ENCODE measurements at regions not wholly inside any gene's neighbourhood (a gene's known extent, or its start where the extent isn't known, plus 50 kb on each side); places are given as distances from the start of the nearest gene placed in this dataset.

DNA sequence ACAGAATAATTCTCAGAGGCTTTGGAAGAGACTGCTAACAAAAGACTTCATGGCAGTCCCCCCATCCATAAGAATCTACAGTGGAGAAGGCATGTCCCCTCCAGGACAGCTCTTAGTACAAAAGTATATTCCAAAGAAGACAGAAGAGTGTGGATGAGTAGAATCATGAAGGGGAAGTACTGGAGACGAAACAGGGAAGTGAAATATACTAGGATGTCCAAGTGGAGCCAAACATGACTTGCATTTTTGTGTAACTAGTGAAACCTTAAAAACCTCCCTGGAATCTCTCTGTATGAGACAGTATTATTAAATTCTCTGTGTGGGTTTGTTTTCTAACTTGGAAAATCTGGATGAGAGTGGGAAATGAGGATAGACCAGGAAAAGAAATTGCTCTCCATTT, 312.4 kb downstream of the RSL24D1 start:
- no peak for DNase-seq
- no peak overlapping the region for H3K4me2 ChIP-seq (ENCODE audit: low read length)
- H3K9me2 ChIP-seq (replicated peaks; ENCODE audit: low read length): no peaks in the 10 kb centered on the region
- no peaks in the 10 kb centered on the region for H3F3A ChIP-seq (ENCODE audit: low read length, unreplicated experiment)
- CTCF ChIA-PET: no interaction called here
- H3K27ac ChIP-seq (ENCODE audit: low read length): no peak overlapping the region
- TF ChIP-seq EZH2phosphoT487 (IDR thresholded peaks at IDR 0.05; ENCODE audit: borderline replicate concordance, low read length) (no peak), EZH2 (IDR thresholded peaks at IDR 0.05; ENCODE audit: low read length, unreplicated experiment) (no peak)
- TF ChIP-seq, protein P1, sequence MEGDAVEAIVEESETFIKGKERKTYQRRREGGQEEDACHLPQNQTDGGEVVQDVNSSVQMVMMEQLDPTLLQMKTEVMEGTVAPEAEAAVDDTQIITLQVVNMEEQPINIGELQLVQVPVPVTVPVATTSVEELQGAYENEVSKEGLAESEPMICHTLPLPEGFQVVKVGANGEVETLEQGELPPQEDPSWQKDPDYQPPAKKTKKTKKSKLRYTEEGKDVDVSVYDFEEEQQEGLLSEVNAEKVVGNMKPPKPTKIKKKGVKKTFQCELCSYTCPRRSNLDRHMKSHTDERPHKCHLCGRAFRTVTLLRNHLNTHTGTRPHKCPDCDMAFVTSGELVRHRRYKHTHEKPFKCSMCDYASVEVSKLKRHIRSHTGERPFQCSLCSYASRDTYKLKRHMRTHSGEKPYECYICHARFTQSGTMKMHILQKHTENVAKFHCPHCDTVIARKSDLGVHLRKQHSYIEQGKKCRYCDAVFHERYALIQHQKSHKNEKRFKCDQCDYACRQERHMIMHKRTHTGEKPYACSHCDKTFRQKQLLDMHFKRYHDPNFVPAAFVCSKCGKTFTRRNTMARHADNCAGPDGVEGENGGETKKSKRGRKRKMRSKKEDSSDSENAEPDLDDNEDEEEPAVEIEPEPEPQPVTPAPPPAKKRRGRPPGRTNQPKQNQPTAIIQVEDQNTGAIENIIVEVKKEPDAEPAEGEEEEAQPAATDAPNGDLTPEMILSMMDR (conservative IDR thresholded peaks at IDR 0.05; ENCODE audit: low read depth, low read length): no peak
- H3K4me3 ChIP-seq (ENCODE audit: low read length): no peak overlapping the region
- H3K9ac ChIP-seq (ENCODE audit: low read length): no peak overlapping the region
- POLR2A ChIA-PET (ENCODE audit: unreplicated experiment): no interaction called here
- no peaks in the 10 kb centered on the region for H4K20me1 ChIP-seq (ENCODE audit: low read length)
- no peaks in the 10 kb centered on the region for H3K79me2 ChIP-seq (ENCODE audit: low read length)
- H2AFZ ChIP-seq (ENCODE audit: low read length): no peak overlapping the region
- intact Hi-C loops (cut with micrococcal nuclease): no loop called here
- no peaks in the 10 kb centered on the region for H3K9me3 ChIP-seq (ENCODE audit: low read length)
- no peaks in the 10 kb centered on the region for H3K36me3 ChIP-seq (ENCODE audit: low read depth, low read length)
- no peaks in the 10 kb centered on the region for H3K27me3 ChIP-seq (ENCODE audit: low read length)
- H3K4me1 ChIP-seq (ENCODE audit: insufficient read depth, low read length): no peaks in the 10 kb centered on the region
- no peak for ATAC-seq
- no TSS peak for BruUV-seq (replicated peaks)

DNA sequence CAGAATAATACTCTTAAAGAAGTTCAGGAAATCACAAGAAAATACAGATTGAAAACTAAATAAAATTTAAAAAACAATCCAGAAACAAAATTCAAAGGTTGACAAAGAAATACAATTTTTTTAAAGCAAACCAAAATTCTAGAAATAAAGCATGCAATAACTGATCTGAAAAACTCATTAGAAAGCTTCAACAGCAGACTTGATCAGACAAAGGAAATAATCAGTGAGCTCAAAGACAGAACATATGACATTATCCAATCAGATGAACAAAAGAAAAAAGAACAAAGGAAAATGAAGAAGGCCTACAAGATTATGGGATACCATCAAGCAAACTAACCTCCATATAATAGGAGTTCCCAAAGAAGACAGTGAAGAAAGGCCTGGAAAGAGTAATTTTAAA, 336.8 kb downstream of the RSL24D1 start:
- ChIA-PET CTCF (no interaction called here), POLR2A (ENCODE audit: unreplicated experiment) (no interaction called here)
- Histone ChIP-seq H3K36me3 (ENCODE audit: low read depth, low read length) (no peaks in the 10 kb centered on the region), H3K9me2 (replicated peaks; ENCODE audit: low read length) (no peaks in the 10 kb centered on the region), H3K9me3 (ENCODE audit: low read length) (no peaks in the 10 kb centered on the region), H3K79me2 (ENCODE audit: low read length) (no peaks in the 10 kb centered on the region), H3K4me1 (ENCODE audit: insufficient read depth, low read length) (no peaks in the 10 kb centered on the region), H2AFZ (ENCODE audit: low read length) (no peak overlapping the region), H4K20me1 (ENCODE audit: low read length) (no peaks in the 10 kb centered on the region), H3F3A (ENCODE audit: low read length, unreplicated experiment) (no peaks in the 10 kb centered on the region), H3K27ac (ENCODE audit: low read length) (no peak overlapping the region), H3K27me3 (ENCODE audit: low read length) (no peaks in the 10 kb centered on the region), H3K4me3 (ENCODE audit: low read length) (no peak overlapping the region), H3K4me2 (ENCODE audit: low read length) (no peak overlapping the region), H3K9ac (ENCODE audit: low read length) (no peak overlapping the region)
- TF ChIP-seq, protein P1 (conservative IDR thresholded peaks at IDR 0.05; ENCODE audit: low read depth, low read length): no peak
- TF ChIP-seq EZH2phosphoT487 (IDR thresholded peaks at IDR 0.05; ENCODE audit: borderline replicate concordance, low read length): no peak
- TF ChIP-seq EZH2 (IDR thresholded peaks at IDR 0.05; ENCODE audit: low read length, unreplicated experiment): no peak
- no TSS peak for BruUV-seq (replicated peaks)
- intact Hi-C loops (cut with micrococcal nuclease): no loop called here
- no peak for ATAC-seq
- DNase-seq: no peak

DNA sequence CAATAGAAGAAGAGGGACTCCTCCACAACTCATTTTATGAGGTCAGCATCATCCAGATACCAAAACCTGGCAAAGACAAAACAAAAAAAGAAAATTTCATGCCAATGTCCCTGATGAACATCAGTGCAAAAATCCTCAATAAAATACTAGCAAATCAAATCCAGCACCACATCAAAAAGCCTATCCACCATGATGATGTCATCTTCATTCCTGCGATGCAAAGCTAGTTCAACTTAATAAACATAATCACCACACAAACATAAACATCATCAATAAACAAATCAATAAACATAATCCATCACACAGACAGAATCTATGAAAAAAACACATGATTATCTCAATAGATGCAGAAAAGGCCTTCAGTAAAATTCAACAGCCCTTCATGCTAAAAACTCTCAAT, 342.1 kb downstream of the RSL24D1 start:
- BruUV-seq (replicated peaks): no TSS peak
- Histone ChIP-seq H3K9me2 (replicated peaks; ENCODE audit: low read length) (no peaks in the 10 kb centered on the region), H3K4me3 (ENCODE audit: low read length) (no peak overlapping the region), H3K9ac (ENCODE audit: low read length) (no peak overlapping the region), H3K27me3 (ENCODE audit: low read length) (no peaks in the 10 kb centered on the region), H4K20me1 (ENCODE audit: low read length) (no peaks in the 10 kb centered on the region), H3K9me3 (ENCODE audit: low read length) (no peaks in the 10 kb centered on the region), H3K4me2 (ENCODE audit: low read length) (no peak overlapping the region), H3K79me2 (ENCODE audit: low read length) (no peaks in the 10 kb centered on the region), H3F3A (ENCODE audit: low read length, unreplicated experiment) (no peaks in the 10 kb centered on the region), H3K27ac (ENCODE audit: low read length) (no peak overlapping the region), H2AFZ (ENCODE audit: low read length) (no peak overlapping the region), H3K4me1 (ENCODE audit: insufficient read depth, low read length) (no peaks in the 10 kb centered on the region), H3K36me3 (ENCODE audit: low read depth, low read length) (no peaks in the 10 kb centered on the region)
- TF ChIP-seq, protein P1 (conservative IDR thresholded peaks at IDR 0.05; ENCODE audit: low read depth, low read length): no peak
- TF ChIP-seq EZH2phosphoT487 (IDR thresholded peaks at IDR 0.05; ENCODE audit: borderline replicate concordance, low read length): no peak
- TF ChIP-seq EZH2 (IDR thresholded peaks at IDR 0.05; ENCODE audit: low read length, unreplicated experiment): no peak
- ChIA-PET POLR2A (ENCODE audit: unreplicated experiment) (no interaction called here), CTCF (no interaction called here)
- ATAC-seq (no peak), DNase-seq (no peak)
- intact Hi-C loops (cut with micrococcal nuclease): no loop called here
